Stimulated activated CD8-positive, alpha-beta memory T cell treated with anti-CD3 and anti-CD28 coated beads, Interleukin-4, amount 100 ng/mL, for 1 hour (primary cell): ENCODE measurements at regions not wholly inside any gene's neighbourhood (a gene's known extent, or its start where the extent isn't known, plus 50 kb on each side); places are given as distances from the start of the nearest gene placed in this dataset.

ENCODE experiments used
- DNase-seq, 2 donors: peaks; one replicate each; pipeline ENCODE4 v3.0.0-alpha.2; 2020; ENCODE audit warnings: low read depth in 2 of 2, low spot score in 1 of 2

DNA sequence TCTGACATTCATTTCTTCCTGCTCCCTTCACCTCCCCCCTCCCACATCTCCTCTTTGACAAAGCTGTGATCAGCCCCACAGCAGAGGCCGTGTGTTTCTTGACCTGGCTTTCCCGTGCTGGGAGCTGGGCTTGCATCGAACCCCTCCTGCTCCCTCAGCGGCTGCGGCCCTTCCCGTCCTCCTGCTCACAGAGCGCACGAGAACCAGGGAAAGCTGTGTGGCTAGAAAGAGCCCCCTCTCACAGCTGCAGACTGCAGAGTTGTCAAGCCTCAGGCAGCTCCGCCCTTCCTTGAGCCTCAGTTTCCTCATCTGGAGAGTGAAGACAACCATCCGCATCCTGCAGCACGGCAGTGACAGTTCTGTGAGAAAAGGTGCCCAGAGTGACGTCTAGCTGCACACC, 65.7 kb upstream of the GLI2 start:
- DNase-seq, result no peak

DNA sequence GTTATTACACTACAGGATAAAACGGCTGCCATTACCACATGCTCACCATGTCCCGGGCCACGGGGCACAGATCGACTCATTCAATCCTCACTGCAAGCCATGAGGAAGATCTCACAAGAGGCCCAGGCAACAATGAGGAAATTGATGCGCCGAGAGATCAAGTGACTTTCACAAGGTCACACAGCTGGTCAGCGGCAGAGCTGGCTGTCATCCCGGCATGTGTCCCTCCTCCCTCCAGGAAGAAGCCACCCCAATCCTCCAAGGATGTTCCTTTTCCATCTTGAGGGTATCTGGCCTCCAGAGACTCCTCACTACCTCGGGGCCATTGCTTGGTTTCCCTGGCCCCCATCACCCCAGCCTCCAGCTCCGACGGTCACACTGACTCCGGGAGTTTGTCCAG, 65.3 kb upstream of the GLI2 start:
- no peak for DNase-seq

DNA sequence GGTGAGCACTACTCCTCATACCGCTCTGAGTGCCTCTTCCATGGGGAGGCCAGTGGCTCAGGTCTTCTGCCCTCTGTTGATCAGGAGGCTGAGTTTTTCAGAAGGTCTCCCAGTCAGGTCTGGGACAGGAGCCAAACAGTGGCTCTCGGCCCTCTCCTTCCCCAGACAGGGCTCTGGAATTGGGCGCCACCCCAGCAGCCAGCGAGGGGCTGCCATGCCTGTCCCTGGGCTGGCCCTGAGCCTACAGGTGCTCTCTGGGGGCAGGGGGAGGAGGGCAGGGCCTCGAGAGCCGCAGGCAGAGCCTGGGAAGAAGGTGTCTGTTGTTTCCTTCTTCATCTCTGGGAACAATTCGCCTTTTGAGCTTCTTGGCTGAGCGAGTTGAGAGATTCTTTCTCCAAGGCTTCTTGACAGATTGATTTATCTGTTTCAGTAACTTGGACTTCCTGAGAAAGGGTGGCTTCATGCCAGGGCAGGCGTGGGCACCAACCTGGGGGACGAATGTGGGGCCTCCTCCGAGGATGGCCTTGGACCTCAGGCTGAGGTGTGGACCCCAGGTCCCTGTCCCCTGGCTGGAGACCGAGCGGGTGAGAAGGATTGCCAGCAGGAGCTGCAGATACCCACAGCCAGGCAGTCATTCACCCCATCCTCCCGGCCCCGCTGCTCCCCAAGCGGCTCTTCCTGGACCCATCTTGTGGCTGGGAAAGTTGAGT, 64.7 kb upstream of the GLI2 start:
- DNase-seq, result no peak

DNA sequence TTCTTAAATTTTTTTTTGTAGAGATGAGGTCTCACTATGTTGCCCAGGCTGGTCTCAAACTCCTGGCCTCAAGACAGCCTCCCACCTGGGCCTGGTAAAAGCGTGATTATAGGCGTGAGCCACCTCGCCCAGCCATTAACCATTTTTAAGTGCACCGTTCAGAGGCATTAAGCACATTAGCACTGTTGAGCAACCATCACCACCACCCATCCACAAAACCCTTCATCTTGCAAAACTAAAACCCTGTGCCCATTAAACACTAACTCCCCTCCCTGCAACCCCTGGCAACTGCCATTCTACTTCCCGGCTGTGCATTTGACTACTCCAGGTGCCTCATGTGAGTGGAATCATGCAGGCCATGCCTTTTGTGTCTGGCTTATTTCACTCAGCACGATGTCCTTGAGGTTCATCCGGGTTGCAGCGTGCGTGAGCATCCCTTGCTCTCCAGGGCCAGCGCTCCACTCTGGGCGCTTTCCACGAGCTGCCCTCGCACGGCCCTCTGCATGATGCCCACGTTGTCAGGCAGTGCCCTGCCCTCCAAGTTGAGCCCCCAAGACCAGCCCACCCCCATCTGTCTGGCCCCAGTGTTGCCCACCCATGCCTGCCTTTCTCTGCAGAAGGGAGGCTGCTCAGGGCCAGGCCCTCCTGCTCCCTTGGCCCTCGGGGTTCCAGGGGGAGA, 63.0 kb upstream of the GLI2 start:
- no peak for DNase-seq

DNA sequence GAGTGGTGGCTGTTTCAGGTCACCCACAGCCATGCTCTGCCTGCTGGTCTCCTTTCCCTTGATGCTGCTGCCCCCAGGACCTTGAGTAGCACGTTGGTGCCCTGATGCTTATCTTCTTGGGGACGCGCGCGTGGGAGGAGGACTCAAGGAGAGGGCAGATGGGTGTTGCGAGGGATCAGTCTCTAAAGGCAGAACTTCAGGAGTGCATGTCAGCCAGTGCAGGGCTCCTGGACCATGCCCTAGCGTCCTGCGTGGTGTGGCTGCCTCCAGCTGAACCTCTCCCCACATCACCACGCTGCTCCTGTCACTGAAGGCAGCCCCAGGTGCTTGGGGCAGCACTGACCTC, 62.5 kb upstream of the GLI2 start:
- no peak for DNase-seq

DNA sequence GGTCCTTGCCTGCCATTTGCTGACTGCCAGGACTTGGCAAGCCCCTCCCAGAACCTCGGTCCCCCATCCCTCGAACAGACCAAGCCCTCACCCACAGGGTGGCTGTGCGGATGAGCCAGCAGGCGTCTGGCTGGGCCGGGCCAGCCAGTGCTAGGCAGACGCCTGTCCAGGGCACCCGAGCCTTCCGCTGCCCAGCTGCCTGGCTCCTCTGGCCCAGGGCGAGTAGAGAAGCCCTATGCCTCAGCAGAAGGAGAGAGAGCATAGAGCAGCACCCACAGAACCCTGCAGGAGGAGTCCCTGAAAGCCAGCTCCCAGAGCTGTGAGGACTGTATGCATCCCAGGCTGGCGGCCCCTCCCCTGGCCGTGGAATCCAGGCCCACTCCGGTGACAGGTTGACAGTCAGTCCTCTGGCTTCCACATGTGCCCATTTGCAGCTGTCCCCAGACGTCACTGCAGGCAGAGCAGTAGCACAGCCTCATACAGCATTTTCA, 62.1 kb upstream of the GLI2 start:
- DNase-seq, result no peak

DNA sequence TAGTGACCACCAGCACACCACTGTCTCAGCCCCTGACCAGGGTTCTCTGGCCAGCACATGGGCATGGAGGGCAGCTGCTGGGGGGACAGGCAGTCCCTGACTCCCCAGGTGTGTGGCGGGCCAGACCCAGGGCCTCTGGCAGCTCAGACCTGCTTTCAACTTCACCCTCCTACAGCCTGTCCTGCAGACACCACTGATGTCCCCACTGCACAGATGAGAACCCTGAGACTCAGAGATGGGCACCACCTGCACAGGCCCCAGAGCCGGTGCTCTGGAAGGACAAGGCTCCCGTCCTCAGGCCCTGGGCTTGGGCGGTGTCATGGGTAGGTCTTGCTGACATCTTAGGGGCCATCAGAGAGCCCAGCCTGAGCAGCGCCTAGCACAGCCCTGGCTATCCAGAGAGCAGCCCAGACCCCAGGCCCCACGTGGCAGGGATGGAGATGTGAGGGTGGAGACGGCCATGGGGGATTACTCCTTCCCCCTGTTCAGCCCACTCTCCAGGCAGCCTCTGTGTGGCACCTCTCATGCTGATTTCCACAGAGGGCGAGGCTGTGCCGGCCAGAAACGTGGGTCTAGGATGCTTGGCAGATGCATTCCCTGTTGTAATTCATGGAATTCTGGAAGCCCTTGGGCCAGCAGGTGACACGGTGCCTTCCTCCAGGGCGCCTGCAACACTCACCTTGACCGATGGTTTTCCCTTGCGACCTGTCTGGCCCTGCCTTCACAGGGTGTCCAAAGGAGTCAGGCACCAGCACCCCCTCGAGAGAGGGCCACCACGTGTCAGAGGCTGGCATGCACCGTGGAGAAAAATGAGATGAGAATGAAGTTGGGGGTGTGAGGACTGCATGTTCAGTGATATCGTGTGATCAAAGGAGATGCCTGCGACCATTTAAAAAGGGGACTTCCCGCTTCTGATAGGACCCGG, 61.2 kb upstream of the GLI2 start:
- no peak for DNase-seq

DNA sequence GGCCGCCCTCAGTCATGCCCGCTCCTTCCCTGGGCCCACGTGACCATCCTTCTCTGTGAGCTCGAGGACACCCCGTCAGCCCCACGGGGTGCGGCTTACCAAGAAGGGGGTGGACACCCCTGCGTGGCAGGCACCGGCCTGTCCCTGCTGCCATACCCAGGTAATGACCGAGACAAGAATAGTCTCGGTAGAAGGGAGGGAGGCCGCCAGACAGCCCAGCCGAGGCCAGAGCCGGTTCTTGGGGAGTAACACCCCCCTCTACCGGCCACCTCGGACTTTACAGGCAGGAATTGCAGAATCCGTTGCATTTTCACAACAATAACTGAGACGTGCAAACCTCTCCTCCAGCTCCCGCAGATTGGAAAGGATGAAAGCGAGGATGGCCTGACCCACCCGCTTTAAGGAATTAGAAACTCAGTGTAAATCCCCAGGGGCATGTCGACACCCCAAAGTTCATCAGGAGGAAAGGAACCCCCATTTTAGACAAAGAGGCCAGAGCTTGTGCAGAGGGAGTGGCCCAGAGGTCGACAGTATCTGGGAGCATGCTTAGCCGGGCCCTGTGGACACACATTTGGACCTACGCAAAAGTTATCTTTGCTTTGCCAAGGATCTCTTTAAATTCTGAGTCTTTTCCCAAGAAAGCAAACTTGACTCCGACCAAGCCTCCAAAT, 60.1 kb upstream of the GLI2 start:
- DNase-seq, result peak in 1 of 2 donors; percentile 7

DNA sequence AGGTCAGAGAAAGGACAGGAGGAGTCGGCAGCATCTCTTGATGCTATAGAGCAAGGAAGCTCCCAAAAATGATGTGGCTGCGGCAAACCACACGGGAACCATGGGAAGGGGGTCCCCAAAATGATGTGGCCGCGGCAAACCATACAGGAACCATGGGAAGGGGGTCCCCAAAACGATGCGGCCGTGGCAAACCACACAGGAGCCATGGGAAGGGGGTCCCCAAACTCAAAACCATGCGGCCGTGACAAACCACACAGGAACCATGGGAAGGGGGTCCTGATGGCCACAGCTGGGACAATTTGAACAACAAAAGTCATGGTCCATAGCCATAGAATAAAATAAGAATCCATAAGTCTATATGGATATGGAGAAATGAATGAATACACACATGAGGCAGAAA, 58.4 kb upstream of the GLI2 start:
- DNase-seq, result no peak

DNA sequence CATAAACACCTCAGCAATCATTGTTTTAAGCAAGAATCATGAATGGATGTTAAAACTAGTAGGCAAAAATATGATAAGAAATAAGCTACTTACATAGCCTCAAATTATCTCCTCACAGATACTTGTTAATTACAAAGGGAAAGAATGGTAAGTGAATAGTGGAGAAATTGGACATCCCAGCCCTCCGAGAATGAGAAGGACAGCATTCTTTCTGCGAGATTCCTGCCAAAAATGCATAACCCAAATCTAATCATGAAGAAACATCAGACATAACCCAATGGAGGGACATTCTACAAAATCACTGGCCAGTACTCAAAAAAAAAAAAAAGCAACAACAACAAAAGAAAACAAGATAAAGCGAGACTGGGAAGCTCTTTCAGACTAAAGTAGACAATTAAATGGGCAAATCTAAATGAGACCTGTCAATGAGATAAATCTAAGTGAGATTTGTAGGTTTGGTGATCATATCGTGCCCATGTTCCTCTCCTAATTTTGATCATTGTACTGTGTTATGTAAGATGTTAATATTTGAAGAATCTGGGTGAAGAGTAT, 57.9 kb upstream of the GLI2 start:
- DNase-seq, result no peak

DNA sequence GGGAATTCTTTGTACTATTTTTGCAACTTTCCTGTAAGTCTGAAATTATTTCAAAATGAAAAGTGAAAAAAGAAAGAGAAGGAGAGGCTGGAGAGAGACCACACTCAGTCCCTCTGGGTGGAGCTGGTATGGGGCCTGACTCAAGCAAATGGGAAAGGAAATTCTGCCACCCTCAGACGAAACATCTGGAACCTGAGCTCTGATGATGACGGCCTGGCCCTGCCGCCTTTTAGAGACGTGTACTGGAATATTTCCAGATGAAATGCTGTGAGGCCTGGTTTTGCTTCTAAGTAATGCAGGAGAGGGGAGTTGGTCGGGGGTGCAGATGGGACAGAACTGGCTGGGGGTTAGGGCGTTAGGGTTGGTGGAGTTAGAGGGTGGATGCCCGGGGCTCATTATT, 57.4 kb upstream of the GLI2 start:
- DNase-seq, result no peak

DNA sequence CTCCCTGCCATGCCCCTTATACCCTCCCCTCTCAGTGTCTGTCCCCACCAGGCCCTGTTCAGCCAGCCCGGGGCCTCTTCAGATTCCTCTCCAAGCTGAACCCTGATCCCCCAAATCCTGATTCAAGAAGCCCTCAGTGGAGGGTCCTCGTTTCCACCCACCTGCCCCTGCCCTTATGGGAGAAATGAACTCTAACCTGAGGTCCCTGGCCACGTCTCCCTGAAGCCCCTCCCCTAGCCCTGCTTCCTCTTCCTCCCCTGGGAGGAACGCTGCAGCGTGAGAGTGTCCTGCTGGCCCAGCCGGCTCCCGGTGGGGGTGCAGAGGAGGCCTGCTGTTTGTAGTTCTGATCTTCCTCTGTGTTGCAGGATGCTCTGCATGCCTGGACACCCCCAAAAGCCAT, 56.7 kb upstream of the GLI2 start:
- DNase-seq, result no peak

DNA sequence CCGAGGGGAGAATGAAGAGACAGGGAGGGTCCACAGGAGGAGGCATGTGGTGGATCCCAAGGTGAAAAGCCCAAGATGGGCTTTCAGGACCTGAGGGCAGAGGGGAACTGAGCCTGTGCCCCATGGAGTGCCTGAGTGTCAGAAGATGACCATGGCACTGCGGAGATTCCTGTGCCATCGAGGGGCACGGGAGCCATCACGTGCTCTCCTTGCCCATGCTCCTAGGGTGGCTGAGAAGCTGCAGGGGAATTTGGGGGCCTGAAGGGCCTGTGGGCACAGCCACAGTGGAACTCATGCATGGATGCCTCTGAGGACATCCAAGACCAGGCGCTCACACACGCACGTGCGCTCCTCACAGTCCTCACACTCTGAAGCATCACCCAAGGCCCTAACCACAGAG, 56.1 kb upstream of the GLI2 start:
- no peak for DNase-seq

DNA sequence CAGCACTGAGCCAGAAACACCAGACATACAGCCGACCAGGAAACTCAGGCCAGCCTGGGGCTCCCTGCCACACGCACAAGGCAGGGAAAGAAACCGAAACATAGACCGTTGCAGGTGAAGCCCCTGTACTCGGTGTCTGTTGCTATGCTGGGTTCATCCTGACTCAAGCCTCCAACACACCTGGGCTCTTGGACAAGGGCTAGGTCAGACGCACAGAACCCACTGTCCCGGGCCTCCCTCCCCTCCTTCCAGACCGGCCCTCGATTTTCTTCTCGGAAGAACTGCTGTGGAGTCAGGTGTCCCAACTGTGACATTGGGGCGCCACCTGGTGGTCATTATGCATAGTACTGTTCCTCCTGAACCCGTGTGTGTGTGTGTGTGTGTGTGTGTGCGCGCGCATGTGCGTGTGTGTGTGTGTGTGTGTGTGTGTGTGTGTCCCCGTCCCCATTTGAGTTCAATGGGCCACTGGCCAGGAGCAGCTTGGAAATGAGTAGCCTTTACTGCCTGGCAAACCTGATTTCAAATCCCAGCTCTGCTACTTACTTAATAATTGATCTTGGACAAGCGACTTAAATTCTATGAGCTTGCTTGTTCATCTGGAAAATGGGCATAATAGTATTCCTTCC, 55.4 kb upstream of the GLI2 start:
- peak; percentile 42 to 60 for DNase-seq

DNA sequence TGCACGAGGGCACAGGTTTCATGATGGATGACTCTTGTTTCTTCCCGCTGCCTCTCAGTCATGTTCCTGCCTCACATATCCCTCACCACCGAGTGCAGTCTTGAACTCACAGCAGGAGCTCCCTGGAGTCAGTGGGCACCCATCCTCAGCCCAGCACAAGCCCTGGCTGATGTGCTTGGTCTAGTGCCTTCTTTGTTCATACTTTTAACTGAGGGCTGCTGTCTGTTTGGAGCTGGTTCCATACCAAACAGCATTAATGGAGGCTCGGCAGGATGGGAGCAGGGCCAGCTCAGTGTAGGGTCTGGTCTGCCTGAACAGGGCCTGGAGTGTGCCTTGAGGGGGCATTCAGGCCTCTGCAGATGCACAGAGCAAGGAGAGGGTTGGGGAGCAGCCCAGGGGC, 54.5 kb upstream of the GLI2 start:
- no peak for DNase-seq

DNA sequence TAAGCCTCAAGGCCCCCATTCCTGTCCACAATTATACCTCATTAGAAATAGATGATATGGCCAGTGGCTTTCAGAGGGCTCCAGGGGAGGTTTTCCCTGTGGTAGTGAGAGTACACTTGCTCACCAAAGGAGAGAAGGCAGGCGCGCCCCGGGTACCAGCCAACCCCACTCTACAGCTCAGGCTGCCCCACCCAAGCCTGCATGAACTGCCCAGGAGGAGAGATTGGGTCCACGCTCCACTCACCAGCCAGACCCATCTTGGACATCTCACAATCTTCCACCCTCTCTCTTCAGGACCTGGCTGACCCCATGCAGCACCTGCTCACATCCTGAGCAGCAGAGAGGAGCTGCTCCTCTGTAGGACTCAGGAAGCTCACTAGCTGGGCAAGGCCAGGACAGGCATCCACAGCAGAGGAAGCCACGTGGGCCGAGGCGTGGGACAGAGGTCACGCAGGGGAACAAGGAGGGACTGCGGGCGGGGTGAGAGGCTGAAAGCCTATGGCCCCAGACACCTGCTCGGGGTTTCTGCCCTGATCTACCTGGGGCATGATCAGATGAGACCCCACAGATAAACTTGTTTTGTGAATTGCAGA, 53.9 kb upstream of the GLI2 start:
- DNase-seq, result no peak

DNA sequence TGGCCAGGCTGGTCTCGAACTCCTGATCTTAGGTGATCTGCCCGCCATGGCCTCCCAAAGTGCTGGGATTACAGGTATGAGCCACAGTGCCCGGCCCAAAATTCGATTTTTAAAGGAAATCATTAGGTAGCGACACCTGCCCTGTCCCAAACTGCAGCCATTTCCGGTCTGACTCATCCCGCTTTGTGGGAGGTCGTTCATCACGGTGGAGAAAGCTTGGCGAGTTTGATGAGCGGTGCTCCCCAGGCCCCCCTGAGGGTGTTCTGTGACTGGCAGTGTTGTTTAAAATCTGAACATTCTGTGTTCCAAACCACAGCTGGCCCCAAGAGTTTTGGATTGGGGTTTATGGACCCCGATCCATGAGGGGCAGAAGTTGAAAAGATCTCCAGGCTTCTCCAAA, 53.0 kb upstream of the GLI2 start:
- DNase-seq, result no peak

DNA sequence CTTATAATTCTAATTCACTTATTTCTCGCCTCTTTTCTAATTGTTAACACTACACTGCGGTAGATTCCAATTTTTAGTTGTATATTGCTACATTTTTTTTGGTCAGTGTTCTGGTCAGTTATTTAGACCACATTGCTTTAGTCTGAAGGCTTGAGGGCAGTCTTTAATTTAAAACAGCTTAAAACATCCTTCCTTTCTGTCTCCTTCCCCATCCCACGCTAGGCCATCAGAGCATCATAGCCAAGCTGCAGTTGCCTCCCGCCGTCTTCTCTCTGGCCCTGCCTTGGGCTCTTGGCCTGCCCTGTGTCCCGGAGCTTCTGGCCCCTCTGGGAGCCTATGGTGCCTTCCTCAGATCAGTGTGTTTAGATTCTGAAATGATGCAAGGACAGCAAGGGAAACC, 52.6 kb upstream of the GLI2 start:
- no peak for DNase-seq

DNA sequence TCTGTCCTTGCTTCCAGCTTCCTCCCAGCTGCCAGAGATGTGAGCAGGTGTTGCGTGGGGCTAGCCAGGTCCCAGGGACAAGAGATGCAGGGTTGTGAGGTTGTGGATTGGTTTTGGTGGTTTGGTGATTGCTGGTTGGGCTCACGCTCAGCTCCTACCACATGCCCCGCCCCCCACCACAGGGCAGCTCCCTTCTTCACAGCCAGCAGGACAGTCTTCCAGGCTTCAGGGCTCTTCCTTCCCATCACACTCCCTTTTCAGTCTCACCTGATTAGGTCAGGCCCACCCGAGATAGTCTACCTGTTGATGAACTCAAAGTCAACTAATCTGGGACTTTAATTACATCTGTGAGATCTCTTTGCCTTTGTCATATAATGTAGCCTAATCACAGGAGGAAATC, 52.0 kb upstream of the GLI2 start:
- no peak for DNase-seq

DNA sequence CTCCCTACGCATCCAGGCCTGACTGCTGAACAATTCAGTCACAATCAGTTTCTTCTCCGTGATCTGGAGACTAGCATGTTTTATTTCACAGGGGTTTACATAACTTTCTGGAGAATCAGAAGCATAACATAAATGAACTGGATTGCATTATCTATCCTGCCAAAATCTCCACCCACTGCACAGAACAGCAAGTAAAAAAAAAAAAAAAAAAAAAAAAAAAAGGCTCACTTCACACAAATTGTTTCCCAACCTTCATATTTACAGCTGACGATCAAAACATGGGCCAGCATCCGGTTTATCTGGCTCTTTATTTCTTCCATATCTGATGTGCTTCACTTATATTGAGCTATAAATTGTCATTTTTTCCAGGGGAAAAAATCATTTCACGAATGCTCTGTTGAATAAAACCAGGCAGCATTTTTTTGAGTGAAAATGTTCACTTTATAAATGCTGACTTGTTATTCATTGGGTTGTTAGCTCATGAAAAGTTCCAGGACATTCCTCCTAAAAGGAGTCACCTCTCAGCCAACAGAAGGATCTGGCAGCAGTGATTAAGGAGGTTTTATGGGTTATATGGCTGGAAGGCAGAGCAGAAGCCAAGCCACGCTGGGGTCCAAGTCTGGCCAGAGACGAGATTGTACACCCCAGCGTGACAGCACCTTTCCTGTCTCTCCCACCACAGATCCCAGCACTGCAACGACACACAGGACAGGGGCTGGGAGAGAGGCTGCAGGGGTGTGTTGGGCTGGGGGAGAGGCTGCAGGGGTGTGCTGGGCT, 51.2 kb upstream of the GLI2 start:
- no peak for DNase-seq
